ENCODE measurements at regions not wholly inside any gene's neighbourhood (a gene's known extent, or its start where the extent isn't known, plus 50 kb on each side); places are given as distances from the start of the nearest gene placed in this dataset.
"Not testable (repeated sequence)": the region's sequence is repeated elsewhere in the genome, so short reads cannot be mapped to it uniquely, and the experiment has no call there.

DNA sequence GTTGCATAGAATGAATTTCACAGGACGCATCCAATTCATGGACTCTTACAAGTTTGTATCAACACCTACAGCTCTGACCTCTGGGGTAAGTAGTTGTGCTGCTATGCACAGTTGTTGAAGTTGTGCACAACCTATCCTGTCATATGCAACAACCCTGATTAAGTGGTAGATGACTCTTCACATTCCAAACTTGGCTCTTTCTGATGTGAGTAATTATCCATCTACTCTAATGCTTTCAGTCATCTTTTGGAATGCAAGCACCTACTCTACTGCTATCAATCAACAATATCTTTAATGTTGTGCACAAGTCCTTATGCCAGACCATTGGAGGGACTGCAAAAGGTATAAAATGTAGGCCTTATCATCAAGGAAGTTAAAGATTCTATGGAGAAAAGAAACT is 921.4 kb downstream of the MCTP2 start:
- DNase-seq: no peak

DNA sequence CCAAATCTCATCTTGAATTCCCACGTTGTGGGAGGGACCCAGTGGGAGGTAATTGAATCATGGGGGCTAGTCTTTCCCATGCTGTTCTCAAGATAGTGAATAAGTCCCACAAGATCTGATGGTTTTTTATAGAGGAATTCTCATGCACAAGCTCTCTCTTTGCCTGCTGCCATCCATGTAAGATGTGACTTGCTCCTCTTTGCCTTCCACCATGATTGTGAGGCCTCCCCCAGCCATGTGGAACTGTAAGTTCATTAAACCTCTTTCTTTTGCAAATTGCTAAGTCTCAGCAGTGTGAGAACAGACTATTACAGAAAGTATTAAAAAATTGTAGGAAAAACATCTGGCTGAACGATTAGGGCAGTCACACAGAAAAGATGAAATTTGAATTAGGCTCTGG is 921.8 kb downstream of the MCTP2 start:
- not testable (repeated sequence) for DNase-seq

DNA sequence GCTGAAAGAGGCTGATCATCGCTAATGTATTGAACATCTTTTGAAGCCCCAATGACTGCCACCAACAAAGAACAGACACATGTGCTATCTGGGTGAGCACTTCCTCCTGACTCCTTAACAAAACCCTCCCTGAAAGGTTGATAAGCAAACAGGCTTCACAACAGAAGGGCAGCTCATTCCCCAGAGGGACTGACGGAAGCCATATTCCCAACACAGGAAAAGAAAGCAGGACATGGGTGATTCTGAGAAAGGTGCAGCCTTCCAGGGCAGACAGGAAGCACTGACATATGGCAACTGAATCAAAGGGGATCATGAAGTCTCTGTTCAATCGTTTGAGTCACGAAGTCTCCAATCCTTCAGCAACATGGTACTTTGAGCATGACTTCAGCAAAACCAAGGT is 929.0 kb downstream of the MCTP2 start:
- no peak for DNase-seq

DNA sequence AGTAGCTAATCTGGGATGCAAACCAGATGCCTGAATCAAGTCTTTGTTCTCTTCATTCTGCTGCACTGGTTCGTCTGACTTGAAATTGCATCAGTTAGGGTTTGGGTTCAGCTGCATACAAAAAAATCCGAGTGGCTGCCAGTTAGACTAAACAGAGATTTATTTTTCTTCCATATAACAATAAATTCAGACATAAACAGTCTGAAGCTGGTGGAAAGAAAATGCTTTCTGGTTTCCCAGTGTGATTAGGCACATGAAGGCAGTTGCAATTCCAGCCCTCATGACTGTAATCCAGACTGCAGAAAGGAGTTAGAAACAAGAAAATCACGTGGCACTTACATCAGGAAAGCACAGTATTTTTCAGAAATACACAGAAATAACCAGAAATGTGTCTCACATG is 930.7 kb downstream of the MCTP2 start:
- no peak for DNase-seq

DNA sequence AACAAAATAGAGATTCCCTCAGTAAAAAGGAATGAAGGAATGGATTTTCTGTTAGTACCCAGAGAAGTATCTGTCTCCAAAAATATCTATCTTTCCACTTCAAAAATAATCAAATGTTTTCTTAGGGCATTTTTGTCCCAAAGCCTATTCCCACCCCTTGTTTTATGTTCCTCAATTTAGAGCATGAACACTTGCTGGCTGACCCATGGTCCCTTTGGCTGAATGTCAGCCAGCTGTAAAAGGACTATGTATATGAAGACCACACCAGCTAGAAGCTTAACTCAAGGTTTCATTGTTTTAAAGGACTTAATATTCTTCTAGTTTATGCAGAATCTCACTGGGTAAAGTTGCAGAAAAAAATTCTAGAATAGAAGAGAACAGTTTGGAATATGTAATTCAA is 931.2 kb downstream of the MCTP2 start:
- DNase-seq: no peak

DNA sequence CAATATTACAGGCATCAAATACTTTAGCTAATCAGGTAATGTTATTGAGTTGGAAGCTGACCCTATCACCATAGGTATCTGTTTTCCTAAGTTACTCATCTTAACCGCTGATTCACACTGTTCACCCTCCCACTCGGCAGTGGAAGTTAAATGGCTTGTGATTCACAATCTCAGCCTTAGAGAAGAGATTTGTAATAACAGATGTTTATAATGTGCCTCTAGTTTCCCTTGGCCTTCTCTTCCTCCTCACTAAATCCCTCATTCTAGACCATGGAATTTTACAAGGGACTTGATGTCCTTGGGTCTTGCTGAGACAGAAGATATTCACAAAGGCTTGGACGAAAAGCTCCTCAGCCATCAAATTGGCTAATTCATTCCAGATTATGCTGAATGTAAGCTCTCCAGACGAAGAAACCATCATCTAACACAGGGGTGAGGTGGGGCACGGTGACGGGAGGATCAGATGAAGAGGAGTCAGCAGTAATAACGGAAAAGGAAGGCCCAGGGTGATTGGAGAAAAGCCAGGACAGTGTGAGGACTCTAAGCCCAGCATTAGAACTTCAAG is 931.7 kb downstream of the MCTP2 start:
- no peak for DNase-seq

DNA sequence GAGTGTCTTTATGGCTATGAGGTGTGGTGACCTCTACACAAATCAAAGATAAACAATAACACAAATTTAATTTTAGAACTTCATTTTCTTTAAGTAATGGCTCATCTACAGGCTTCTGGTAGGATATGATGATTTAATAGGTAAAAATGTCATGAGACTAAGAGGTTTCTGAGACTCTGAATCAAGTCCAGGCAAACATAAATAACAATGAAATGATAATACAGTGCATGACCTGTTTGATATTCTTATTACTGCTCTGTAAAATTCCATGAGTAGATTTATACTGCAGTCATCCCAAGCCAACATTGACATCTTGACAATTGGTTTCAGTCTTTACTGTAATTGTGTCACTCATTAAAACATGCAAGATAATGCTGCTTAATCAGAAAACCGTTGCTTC is 936.8 kb downstream of the MCTP2 start:
- no peak for DNase-seq

DNA sequence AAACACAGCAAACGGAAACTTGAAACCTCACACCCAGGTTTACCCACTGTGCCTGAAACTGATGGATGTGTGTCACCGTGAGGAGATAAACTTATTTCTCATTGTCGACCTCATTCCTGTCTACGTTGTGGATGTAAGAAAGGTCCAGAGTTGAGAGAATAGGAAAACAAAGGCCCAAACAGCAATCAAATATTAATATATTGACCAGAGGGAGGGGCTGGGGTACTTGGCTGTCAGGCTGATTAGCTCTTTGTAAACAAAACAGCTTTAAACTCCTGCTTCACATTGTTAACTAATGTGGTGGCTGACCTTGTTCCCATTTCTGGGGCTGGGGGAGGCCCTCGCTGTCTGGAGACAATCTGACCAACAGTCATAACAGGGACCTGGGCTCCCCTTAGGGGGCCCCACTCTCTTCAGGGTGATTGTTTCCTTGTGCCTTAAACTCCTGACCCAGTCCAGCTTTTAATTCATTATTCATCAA is 937.6 kb downstream of the MCTP2 start:
- no peak for DNase-seq

DNA sequence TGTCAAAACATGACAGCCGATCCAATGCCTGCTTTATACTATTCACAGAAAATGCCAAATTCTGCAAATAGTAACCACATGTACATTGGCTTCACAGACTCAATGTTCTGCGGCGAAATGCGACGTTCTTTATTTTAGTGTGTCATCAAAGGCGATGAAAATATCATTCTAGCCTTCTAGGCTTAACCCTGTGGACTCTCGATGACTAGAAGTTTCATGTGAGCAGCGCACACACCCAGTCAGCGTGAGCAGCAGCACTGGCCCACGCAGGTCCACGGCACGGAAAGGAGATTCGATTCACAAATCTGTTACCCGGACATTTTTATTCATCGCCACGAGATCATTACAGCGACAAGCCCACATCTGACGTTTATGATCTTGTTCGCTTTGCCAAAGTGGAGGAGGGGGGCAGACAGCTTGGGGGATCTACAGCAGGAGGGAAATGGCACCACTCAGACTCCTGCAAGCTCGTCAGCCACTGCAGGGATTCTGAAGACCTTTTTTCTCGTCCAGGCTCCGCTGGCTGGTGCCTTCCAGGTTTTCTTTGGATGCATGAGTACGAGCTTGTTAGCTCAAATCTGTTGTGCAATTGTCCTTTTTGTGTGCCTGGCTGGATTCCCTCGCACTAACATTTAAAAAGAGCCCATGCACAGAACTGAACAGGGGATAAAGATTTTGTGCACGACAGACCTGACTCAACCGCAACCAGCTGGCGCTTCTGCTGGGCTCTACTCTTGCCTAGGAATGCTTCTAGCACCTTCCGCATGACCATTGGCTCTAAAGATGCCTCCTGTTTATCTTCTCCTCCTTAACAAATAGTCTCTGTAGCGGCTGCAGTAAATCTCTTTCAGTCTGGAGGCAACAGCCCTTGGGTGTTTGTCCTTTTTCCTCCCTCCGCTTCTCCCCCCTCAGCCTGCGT is 938.4 kb downstream of the MCTP2 start:
- DNase-seq: no peak

DNA sequence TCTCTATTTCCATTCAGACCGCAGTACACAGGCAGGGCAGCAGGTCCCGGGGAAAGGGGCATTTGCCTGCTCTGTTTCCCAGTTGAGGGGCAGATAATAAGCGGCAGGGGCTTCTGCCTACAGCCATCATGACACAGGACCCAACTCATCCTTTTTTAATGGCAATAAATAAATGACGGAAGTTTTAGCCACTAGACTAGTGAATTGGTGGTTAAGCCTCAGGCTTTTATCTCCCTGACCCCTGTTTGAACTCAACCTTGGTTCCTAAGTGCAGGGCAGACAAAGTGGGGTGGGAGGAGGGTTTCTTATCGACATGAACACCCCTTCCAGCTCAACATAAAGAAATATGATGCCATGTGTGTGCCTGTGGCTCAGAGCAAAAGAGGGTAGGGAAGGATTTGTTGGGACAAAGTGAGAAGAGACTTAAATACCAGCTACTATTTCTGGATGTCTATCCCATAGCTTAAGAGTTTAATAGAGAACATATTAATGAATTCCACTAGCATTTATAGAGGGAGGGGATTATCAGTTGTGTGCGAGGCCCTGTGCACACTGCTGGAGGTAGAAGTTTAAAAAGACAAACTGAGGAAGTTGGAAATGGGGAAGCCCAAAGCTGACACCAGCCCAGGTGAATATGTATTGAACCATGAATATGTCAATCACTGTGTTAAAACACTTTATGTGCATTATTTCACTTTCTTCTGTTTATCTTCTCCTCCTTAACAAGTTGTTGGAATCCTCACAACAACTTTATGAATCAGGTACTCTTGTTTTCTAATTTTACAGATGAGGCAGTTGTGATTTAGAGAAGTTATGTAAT is 939.4 kb downstream of the MCTP2 start:
- no peak for DNase-seq

DNA sequence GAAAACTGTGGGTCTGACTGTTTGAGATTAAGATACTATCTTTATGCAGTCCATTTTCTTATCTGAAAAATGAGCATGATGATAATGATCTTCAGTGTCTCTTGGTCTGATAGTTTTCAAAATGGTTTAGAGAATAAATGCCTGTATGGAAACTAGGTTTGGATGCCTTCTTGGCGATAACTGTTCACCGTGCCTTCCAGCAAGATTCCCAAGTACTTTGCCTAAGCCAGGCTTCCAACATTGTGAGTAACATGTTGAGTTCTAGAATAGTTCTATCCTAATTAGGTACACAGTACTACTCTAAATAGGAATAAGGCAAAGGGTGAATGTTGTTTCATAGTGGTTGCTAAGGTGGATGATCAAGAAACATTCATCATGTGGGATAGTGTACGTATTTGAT is 940.2 kb downstream of the MCTP2 start:
- no peak for DNase-seq

DNA sequence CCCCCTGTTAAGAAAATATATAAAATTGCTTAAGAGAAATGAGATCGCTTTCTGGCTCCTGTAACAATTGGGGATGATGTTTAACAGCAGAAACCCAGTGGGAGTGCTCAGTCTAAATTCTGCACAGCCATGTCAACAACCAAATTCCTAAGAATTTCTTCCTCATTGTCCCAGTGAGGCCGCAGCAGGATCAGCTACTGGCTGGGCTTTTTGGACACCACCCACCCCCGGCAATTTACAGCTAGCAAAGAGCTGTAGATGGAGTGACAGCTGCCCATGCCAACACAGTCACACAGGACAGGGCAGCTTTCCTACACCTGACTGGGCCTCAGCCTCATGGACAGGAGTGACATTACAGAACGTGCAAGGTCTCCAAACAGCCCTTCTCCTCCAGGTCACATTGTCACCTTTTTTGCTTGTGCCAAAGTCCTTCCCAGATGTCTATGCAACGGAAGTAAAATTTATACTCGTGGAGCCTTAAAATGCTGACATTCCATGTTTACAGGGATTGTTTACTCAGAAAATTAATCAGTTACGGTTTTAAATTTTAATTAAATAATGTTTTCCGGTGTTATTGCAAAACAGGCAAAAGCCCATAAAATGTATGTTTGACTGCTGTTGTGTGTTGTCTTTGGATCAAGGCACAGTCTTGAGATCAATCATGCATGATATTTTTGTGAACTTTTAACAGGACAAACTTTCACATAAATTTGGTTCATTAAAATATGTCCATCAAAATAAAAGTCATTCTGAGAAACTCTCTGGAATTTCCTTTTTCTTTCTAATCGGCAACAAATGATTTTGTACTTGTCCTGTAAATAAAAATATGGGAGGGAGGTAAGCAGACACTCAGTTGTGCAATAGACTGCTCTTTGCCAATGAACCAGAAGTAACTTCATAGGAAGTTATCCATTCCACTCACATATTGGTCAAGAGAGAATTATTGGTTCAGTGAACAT is 943.2 kb downstream of the MCTP2 start:
- DNase-seq: no peak

DNA sequence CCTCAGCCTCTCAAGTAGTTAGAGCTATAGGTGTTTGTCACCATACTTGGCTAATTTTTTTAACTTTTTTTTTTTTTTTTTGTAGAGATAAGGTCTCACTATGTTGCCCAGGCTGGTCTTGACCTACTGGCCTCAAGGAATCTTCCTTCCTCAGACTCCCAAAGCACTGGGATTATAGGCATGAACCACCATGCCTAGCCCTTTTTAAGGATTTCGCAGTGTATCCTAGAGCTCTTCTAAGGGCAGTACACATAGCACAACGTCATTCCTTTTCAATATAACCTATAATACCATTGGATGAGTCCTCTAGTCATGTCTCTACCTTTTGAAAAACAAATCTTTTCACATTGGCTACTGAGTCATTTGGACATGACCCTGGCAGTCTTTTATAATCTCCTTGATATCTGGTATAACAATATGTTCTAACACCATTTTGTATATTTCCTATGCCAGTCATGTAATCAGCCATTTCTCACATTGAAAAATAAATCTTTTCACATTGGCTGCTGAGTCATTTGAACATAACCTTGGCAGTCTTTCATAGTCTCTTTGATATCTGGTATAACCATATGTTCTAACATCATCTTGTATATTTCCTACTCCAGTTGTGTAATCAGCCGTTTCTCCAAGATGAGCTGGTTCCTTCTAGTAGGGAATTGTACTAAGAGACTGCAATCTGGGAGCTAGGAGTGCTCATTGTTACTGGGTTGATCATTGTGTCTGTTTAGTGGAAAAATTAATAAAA is 944.7 kb downstream of the MCTP2 start:
- no peak for DNase-seq

DNA sequence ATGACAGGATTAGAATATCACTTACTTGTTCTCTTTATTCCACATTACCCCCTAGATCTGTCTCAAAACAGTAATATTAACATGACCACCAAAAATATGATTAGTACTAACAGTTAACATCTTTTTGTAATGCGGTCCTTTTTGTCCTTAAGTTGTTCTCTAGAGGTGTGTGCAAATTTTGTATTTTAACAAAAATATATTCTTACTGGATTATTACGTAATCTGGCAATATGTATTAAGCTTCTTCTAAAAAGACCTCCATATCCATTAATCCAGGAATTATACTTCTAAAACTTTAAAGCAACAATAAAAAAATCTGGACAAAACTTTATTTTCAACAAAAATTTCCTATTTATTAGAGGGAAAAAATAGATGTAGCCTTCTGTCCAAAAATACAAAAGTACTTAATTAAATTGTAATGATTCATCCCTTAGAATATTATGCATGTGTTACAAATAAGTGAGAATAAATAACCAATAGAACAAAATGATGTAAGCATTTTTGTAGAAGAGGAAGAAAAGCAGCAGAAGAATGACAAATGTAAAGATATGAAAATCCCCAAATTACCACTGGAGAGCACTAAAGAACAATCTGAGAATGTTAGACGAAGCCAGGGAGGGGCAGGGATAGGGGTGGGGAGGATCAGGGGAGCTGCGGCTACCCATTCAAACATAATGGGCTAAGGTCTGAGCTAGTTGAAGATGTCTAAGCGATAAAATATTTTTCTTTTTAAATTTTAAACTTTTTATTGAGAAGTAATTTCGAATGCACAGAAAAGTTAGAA is 945.6 kb downstream of the MCTP2 start:
- DNase-seq: no peak

DNA sequence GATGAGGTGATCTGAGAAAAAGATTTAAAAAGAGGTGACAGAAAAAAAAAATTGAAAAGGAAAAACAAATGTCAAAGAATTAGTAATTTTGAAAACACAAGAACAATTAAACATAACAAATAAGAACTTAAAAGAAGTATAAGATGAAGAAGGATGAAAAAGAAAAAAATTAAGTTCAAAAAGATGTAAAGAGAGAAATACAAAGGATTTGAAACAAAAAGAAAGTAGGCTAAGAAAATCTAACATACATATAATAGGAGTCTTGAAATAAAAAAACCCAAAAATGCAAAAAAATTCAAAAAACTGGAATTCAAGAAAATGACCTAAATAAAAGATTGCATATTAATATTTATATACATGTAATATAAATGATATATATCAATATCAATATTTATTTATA is 949.2 kb downstream of the MCTP2 start:
- no peak for DNase-seq

DNA sequence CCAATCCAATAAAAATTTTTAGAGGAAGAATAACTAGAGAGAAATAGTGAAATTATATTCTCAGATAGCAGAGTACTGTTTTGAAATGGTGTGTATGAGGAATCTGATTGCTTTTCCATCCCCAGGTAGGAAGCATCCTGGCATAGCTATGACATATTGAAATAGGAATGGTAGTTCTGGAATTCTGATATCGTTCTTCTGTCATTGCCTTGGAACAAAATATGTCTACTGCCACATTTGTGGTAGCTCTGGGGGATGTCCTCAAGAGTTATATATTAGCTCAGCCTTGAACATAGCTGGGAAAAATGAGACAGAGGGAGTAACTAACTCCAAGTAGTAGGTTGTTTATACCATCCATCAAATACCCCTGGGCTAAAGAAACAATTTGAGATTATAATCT is 950.7 kb downstream of the MCTP2 start:
- DNase-seq: no peak

DNA sequence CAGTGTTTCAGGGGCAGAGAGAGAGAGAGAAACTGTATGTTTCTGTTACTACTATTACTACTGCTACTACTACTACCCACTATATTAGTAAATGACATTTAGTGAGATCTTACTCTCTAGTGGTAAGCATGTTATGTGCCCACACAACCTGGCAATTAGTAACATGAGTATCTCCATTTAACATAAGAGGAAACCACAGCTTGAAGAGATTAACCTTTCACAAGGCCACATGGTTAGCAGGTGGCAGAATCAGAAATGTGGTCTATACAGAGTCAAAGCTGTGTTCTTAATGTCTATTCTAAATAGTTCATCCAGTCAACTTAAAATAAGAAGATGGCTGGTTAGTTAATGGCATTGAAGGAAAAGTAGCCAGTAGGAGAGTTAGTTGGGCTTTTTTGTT is 961.6 kb downstream of the MCTP2 start:
- no peak for DNase-seq

DNA sequence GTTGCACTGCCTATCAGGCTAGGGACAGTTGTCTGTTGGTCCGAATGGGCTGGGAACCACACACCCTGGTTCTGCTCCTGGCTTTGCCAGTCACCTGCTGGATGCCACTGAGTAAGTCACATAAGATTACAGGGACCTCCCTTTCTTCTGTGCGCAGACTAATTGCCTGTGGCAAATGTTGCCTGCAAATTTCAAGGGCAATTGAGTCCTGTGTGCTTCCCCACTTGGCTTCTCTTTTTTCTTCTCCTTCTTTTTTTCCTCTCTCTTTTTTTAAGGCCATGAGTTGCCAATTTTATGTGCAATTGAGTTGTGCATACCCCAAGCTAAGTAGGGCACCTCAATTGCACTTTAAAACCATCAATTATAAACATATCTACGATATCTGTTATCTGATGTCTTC is 963.4 kb downstream of the MCTP2 start:
- DNase-seq: no peak

DNA sequence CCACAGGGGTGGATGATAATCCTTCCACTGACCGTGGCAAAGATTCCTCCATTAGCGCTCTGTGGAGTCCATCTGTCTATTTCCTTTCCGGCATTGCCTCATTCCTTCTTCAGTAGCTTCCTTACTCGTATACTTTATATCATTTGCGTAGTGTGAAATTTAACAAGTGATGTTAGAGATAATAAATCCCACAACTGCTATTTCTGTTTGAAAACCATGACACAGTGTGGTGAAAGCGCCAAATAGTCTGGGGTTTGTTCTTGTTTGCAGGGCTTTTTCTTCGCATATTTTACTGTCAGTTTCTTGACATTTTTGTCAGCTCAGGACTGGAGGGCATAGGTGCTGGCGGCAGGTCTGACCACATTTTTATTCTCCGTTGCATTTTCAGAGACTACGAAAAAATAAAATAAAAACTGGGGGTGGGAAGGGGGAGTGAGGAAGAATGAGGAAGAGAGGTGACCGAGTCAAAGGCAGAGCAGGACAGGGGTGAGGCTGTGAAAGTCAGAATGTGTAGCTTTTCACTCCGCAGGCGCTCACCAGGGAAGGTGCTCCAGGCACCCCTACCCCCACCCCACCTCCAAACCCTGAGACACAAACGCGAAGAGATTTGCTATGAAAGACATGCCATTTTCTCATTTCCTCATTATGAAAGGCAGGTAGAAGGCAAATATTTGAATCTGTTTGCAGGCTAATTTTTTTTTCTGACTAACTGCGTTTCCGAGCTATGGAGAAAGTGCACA is 965.0 kb downstream of the MCTP2 start:
- no peak for DNase-seq

Measured in activated CD4-positive, alpha-beta T cell treated with anti-CD3 and anti-CD28 coated beads for 1 hour (primary cell).